Hematopoietic multipotent progenitor cell (in vitro differentiated cells): ENCODE measurements at regions not wholly inside any gene's neighbourhood (a gene's known extent, or its start where the extent isn't known, plus 50 kb on each side); places are given as distances from the start of the nearest gene placed in this dataset.
"Not testable (repeated sequence)": the region's sequence is repeated elsewhere in the genome, so short reads cannot be mapped to it uniquely, and the experiment has no call there.

Experiments
- DNase-seq, 3 donors: peaks; one replicate each; pipeline ENCODE4 v3.0.0-alpha.2; 2011 to 2015; ENCODE audit warnings: low read depth in 2 of 3, low spot score in 2 of 3

- DNase-seq = no peak
These were observed 79.3 kb upstream of the PPP2R2D start for GRCh38 chr10:131821378-131822012.

- no peak for DNase-seq
These were observed 78.7 kb upstream of the PPP2R2D start for GRCh38 chr10:131822013-131822691.

GRCh38 chr10:131822692-131823245 is 78.0 kb upstream of the PPP2R2D start:
- no peak for DNase-seq

DNA sequence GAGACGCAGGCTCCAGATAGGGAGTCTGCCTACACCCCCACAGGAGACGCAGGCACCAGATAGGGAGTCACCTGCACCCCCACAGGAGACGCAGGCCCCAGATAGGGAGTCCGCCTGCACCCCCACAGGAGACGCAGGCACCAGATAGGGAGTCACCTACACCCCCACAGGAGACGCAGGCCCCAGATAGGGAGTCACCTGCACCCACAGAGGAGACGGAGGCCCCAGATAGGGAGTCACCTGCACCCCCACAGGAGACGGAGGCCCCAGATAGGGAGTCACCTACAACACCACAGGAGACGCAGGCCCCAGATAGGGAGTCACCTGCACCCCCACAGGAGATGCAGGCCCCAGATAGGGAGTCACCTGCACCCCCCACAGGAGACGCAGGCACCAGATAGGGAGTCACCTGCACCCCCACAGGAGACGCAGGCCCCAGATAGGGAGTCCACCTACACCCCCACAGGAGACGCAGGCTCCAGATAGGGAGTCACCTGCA is 77.2 kb upstream of the PPP2R2D start:
- not testable (repeated sequence) for DNase-seq

- DNase-seq = no peak
These were observed 76.2 kb upstream of the PPP2R2D start for GRCh38 chr10:131824371-131825149.

- DNase-seq = no peak
These were observed 75.5 kb upstream of the PPP2R2D start for GRCh38 chr10:131825150-131825848.

GRCh38 chr10:131825960-131826650 is 74.7 kb upstream of the PPP2R2D start:
- no peak for DNase-seq

DNA sequence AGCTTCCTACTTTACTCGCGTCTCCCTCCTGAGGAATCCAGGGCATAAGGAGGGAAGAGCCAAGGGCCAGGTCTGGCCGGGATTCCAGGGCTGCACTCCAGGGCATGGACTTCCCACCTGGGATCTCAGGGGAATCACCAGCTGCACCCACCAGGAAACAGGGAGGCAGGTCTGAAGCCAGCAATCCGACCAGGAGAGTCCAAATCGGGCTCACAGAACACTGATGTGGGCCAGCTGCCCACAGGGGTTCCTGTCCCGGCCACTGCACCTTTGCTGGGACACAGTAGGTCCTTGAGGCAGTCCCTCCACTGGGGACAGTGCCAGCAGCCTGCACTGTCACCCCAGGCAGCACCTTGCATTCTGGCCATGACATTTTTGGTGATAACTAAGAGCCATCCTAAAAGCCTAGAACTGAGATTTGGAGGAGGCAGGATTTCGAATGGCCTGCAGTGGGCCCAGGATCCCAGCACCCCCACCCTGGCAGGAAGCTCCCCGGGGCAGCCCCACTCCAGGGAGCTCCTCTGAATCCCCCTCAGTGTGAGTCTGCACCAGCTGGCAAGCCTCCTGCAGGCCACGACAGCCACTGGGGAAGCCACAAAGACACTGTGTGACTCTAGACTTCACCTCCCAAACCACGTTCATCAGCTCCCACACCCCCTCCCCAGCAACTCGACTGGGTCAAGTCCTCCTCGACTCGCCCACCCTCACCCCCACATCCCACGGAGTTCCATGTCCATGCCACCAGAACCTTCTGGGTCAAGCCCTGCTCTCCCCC is 71.5 kb upstream of the PPP2R2D start:
- DNase-seq = no peak

DNA sequence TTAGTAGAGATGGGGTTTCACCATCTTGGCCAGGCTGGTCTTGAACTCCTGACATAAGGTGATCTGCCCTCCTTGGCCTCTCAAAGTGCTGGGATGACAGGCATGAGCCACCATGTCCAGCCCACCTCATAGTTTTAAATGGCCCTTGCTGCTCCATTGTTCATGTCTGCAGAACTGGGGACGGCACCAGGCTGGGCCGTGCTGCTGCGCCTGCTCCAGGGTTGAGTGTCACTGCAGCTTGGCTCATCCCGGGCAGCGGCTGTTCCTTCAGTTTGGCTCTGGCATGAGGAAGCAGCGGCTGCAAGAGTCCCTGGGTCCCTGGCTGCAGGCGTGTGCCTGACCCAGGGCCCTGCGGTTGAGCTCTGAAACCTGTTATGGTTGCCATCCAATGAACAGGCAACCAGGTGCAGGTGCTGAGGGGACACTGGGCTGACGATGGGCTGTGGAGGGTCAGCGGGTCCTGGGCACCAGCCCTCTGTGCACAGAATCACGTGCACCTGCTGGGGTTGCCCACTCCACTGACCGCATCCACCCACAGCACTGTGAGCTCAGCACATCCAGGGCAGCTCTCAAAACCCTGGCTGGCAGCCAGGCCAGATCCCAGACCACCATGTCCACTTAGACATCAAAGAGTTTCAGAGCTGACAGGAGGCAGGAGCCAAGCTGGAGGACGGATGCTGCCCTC is 70.2 kb upstream of the PPP2R2D start:
- no peak for DNase-seq

DNA sequence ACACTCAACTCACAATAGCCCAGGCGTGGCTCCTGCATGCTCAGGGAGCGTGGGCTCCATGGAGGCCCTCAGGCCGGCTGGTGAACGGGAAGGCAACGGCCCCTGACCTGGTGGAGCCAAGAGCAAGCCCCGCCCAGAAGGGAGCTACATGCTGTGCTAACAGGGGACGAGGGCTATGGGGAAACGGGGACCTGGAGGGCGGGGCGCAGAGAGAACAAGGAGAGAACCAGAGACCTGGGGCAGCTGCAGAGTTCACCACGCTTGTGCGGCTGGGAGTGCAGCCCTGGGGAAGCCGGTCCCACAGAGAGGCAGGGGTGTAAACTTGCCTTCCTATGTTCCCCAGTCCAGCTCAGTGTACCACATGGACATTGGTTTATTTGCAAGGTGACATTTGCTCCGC is 69.2 kb upstream of the PPP2R2D start:
- no peak for DNase-seq

GRCh38 chr10:131832056-131832685 is 68.6 kb upstream of the PPP2R2D start:
- DNase-seq = no peak

DNA sequence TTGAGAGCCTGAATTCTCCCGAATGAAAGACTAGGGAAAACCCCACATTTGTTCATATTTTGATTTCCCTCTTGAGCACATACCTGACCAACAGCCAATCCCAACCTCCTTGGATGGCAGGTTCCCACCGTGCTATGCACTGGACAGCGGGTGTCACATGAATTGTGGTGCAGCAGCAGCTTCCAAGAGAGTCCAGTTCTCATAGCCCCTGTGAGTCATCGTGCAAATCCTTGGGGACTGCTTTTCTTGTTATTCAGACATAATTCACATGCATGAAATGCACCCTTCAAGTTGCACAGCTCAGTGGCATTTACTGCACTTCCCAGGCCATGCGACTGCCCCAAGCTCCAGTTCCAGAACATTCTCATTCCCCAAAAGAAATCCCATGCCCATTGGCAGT is 67.8 kb upstream of the PPP2R2D start:
- DNase-seq = no peak

GRCh38 chr10:131833446-131834080 is 67.2 kb upstream of the PPP2R2D start:
- no peak for DNase-seq

DNA sequence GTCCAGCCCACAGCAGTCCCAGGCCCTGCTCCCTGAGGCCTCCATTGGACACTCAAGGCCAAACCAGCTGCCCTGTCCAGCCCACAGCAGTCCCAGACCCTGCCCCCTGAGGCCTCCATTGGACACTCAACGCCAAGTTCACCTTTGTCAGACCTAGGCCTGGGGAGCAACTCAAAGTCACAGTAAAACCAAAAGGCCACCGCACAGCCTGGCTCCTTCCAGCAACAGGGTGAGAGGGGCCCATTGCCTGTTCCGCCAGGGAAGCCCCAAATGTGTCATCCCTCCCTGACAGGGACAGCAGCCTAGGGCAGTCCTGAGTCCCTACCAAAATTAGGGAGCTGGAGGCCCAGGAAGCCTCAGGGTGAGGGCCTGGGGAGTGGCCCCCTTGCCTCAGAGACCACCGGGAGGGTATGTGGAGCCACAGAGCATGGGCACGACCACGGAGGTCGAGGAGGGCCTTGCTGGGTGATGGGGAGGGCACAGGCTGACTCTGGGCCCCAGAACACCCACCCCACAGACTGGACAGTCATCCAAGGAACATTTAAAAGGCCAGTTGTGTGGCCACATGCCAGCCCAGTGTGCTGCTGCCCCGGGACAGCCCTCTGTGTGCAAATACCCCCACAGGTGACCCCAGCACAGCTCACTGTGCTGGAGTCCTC is 66.5 kb upstream of the PPP2R2D start:
- no peak for DNase-seq

GRCh38 chr10:131838966-131839742 is 61.7 kb upstream of the PPP2R2D start:
- no peak for DNase-seq
